ENCODE measurements at regions not wholly inside any gene's neighbourhood (a gene's known extent, or its start where the extent isn't known, plus 50 kb on each side); places are given as distances from the start of the nearest gene placed in this dataset.
"Not testable (repeated sequence)": the region's sequence is repeated elsewhere in the genome, so short reads cannot be mapped to it uniquely, and the experiment has no call there.

GRCh38 chrX:131595120-131595519 is 51.2 kb downstream of the OR13H1 start:
- no peak for DNase-seq (ENCODE audit: low read depth)

- DNase-seq (ENCODE audit: low read depth) = no peak
Observed at GRCh38 chrX:131607792-131608369, 64.0 kb downstream of the OR13H1 start.

GRCh38 chrX:131609480-131609879 is 65.6 kb downstream of the OR13H1 start:
- DNase-seq (ENCODE audit: low read depth) = no peak

GRCh38 chrX:131613260-131613659 is 69.4 kb downstream of the OR13H1 start:
- no peak for DNase-seq (ENCODE audit: low read depth)

- no peak for DNase-seq (ENCODE audit: low read depth)
Observed at GRCh38 chrX:131614241-131614640, 70.4 kb downstream of the OR13H1 start.

- DNase-seq (ENCODE audit: low read depth) = peak; percentile 10
Observed at GRCh38 chrX:131617182-131617581, 73.3 kb downstream of the OR13H1 start.

GRCh38 chrX:131621650-131622049 is 77.8 kb downstream of the OR13H1 start:
- DNase-seq (ENCODE audit: low read depth) = no peak

GRCh38 chrX:131626681-131627296 is 82.9 kb downstream of the OR13H1 start:
- no peak for DNase-seq (ENCODE audit: low read depth)

GRCh38 chrX:131630534-131630933 is 86.7 kb downstream of the OR13H1 start:
- no peak for DNase-seq (ENCODE audit: low read depth)

- DNase-seq (ENCODE audit: low read depth) = peak; percentile 24
Observed at GRCh38 chrX:131633285-131633917, 89.5 kb downstream of the OR13H1 start.

GRCh38 chrX:131634900-131635299 is 91.0 kb downstream of the OR13H1 start:
- DNase-seq (ENCODE audit: low read depth) = no peak

- DNase-seq (ENCODE audit: low read depth) = no peak
Observed at GRCh38 chrX:131646106-131646505, 102.2 kb downstream of the OR13H1 start.

GRCh38 chrX:131649741-131650140 is 105.9 kb downstream of the OR13H1 start:
- no peak for DNase-seq (ENCODE audit: low read depth)

- no peak for DNase-seq (ENCODE audit: low read depth)
Observed at GRCh38 chrX:131650637-131651410, 107.0 kb downstream of the OR13H1 start.

- DNase-seq (ENCODE audit: low read depth) = not testable (repeated sequence)
Observed at GRCh38 chrX:131663726-131664125, 119.9 kb downstream of the OR13H1 start.

GRCh38 chrX:131671735-131672134 is 127.9 kb downstream of the OR13H1 start:
- no peak for DNase-seq (ENCODE audit: low read depth)

GRCh38 chrX:131675596-131676194 is 131.8 kb downstream of the OR13H1 start:
- no peak for DNase-seq (ENCODE audit: low read depth)

GRCh38 chrX:131677655-131678628 is 134.1 kb downstream of the OR13H1 start:
- DNase-seq (ENCODE audit: low read depth) = peak; percentile 2

GRCh38 chrX:131682735-131683134 is 138.9 kb downstream of the OR13H1 start:
- DNase-seq (ENCODE audit: low read depth) = not testable (repeated sequence)

GRCh38 chrX:131693359-131693758 is 149.5 kb downstream of the OR13H1 start:
- no peak for DNase-seq (ENCODE audit: low read depth)

GRCh38 chrX:131696989-131697388 is 153.1 kb downstream of the OR13H1 start:
- not testable (repeated sequence) for DNase-seq (ENCODE audit: low read depth)
